H1 (cell line): ENCODE measurements at regions not wholly inside any gene's neighbourhood (a gene's known extent, or its start where the extent isn't known, plus 50 kb on each side); places are given as distances from the start of the nearest gene placed in this dataset.

ENCODE experiments used
- FOSL1 ChIP-seq: IDR thresholded peaks from 2 replicates; pipeline ENCODE4 v1.6.1; 2011; ENCODE audit warnings: mild to moderate bottlenecking, low read depth, low read length, moderate library complexity; ENCODE audit not compliant: insufficient read depth

GRCh38 chr6:126664271-126664670, 324.4 kb downstream of the CENPW start (continued):
- TF ChIP-seq FOSL1 = no peak
